NCI-H82 (cell line): ENCODE measurements at regions not wholly inside any gene's neighbourhood (a gene's known extent, or its start where the extent isn't known, plus 50 kb on each side); places are given as distances from the start of the nearest gene placed in this dataset.
"Not testable (repeated sequence)": the region's sequence is repeated elsewhere in the genome, so short reads cannot be mapped to it uniquely, and the experiment has no call there.

Source experiments
- DNase-seq: peaks from one replicate; lab custom pipeline; 2025; lab: John Stamatoyannopoulos, UW

GRCh38 chr9:761793-762560 lies 79.5 kb upstream of the DMRT1 start:
- DNase-seq: no peak

DNA sequence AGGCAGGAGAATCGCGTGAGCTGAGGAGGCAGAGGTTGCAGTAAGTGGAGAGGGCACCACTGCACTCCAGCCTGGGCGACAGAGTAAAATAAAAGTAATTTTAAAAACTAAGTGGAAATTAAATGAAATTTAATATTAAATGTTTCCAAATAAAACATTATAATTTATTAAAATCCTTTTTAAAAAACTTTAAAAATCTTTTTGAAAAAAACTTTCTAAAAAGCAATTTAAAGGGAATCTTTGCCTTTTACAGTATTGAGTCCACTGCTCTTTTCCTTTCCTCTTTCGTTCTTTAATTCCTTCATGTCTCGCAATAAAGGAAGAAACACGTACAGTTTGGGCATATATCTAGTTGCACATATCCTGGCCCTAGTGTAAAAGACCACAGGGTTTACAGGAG lies 77.8 kb upstream of the DMRT1 start:
- DNase-seq: no peak

DNA sequence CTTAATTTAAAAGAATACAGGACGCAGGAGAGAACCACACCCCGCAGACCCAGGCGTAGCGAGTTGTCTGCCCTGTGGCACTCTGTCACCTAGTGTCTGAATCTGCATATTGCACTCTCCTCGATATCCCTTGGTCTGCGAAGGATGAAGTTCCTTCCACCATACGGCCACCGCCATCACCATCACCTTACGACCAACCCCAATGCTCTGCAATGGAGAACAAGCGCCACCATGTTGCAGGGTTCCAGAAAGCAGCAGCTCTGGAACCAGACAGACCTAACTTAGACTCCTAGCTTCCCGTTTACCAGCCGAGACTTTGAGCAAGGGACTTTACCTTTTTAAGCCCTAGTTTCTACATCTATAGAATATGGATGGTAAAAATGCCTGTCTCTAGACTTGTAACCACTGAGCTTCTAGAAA lies 77.4 kb upstream of the DMRT1 start:
- peak; percentile 64 for DNase-seq

DNA sequence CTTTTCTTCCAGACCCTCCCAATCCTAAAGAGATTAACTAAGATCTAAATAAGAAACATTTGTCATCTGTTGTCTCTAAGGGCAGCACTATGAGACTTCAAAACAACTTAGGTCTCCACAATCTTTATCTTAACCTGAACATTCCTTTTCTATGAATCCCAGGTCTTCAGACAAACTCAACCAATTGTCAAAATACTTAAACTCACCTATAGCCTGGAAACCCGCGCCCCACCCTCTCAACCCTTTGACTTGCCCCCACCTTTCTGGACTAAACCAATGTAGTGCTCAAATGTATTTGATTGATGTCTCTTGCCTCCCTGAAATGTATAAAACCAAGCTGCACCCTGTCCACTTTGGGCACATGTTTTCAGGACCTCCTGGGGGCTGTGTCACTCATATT lies 76.5 kb upstream of the DMRT1 start:
- no peak for DNase-seq

DNA sequence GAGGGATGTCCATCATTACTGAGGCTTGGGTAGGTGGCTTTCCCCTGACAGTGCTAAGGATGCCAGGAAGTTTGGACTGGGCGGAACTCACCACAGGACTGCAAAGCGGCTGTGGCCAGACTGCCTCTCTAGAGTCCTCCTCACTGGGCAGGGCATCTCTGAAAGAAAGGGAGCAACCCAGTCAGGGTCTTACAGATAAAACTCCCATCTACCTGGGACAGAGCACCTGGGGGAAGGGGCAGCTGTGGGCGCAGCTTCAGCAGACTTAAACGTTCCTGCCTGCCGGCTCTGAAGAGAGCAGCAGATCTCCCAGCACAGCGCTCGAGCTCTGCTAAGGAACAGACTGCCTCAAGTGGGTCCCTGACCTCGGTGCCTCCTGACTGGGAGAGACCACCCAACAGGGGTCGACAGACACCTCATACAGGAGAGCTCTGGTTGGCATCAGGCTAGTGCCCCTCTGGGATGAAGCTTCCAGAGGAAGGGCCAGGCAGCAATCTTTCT lies 74.4 kb upstream of the DMRT1 start:
- not testable (repeated sequence) for DNase-seq

- no peak for DNase-seq
Measured at GRCh38 chr9:776086-776485, 65.4 kb upstream of the DMRT1 start.

DNA sequence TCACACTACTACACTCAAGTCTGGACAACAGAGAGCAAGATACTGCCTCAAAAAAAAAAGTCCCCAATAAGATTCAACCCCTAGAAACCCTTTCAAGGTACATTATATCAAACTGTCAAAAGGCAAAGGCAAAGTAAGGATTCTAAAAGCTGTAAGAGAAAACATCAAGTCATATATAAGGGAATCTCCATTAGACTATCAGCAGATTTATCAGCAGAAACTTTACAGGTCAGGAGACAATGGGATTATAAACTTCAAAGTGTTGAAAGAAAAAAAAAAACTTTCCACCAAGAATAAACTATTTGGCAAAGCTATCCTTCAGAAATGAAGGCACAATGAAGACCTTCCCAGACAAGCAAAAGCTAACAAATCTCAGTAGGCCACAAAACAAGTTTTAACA lies 63.5 kb upstream of the DMRT1 start:
- DNase-seq: no peak

GRCh38 chr9:784202-784601 lies 57.3 kb upstream of the DMRT1 start:
- DNase-seq: no peak

DNA sequence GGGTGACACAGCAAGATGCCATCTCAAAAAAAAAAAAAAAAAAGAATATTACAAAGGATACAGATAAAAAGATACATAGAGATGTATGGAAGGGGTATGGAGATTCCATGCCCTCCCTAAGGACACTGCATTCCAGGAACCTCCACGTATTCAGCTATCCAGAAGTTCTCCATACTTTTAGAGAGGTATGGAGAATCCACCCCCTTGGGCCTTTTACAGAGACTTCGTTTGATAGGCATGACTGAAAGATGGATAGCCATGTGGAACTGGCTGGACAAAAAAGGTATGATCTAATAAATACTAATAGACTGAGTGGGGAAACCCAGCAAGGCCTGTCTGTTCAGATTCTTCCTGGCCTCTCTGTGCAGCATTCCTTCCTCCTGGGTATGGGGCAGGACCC lies 56.6 kb upstream of the DMRT1 start:
- DNase-seq: no peak

- no peak for DNase-seq
Measured at GRCh38 chr9:785997-786396, 55.5 kb upstream of the DMRT1 start.

DNA sequence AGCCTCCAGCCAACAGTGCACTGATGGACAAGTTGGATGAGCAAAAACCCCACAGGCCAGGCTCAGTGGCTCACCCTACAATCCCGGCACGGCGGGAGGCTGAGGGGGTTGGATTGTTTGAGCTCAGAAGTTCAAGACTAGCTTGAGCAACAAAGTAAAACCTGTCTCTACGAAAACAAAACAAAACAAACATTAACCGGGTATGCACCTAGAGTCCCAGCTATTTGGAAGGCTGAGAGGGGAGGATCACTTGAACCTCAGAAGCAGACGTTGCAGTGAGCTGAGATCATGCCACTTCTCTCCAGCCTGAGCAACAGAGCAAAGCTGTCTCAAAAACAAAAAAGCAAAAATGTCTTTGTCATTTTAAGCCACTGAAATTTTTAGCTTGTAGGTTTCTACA lies 55.1 kb upstream of the DMRT1 start:
- DNase-seq: no peak

DNA sequence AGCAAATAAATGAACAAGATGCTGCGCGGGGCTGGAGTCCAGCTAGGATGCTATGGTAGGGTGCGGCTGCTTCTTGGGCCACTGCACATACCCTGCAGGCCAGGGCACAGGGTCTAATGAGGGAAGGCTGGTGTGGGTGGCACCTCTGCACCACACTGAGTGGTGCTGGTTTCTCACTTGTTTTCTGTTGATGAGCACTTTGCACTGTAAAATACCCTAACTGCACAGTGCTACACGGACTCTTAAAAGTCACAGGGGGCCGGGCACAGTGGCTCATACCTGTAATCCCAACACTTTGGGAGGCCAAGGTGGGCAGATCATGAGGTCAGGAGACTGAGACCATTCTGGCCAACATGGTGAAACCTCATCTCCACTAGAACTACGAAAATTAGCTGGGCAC lies 52.7 kb upstream of the DMRT1 start:
- no peak for DNase-seq
